H9 (cell line): ENCODE measurements at regions not wholly inside any gene's neighbourhood (a gene's known extent, or its start where the extent isn't known, plus 50 kb on each side); places are given as distances from the start of the nearest gene placed in this dataset.

Source experiments
- DNase-seq: peaks from one replicate; pipeline ENCODE4 v3.0.0-alpha.2; 2017
- H2AFZ ChIP-seq: one replicate; pipeline ENCODE4 v1.6.1; 2013; ENCODE audit warnings: mild to moderate bottlenecking, low read length, control low read depth, moderate library complexity
- H2AK5ac ChIP-seq: 2 replicates; pipeline ENCODE4 v1.6.1; 2013; ENCODE audit warnings: low read length, control low read depth, mixed read lengths; ENCODE audit not compliant: insufficient read length
- H2BK120ac ChIP-seq: one replicate; pipeline ENCODE4 v1.6.1; 2013; ENCODE audit warnings: low read depth, mild to moderate bottlenecking, low read length, control low read depth, inconsistent platforms; ENCODE audit not compliant: poor library complexity, severe bottlenecking
- H2BK12ac ChIP-seq: 2 replicates; pipeline ENCODE4 v1.6.1; 2013; ENCODE audit warnings: low read length, control low read depth, mixed read lengths, low read depth; ENCODE audit not compliant: insufficient read length
- H2BK15ac ChIP-seq: 2 replicates; pipeline ENCODE4 v1.6.1; 2013; ENCODE audit warnings: low read depth, low read length, control low read depth
- H2BK20ac ChIP-seq: one replicate; pipeline ENCODE4 v1.6.1; 2013; ENCODE audit warnings: low read depth, mild to moderate bottlenecking, low read length, control low read depth, inconsistent platforms; ENCODE audit not compliant: poor library complexity, severe bottlenecking
- H2BK5ac ChIP-seq: 2 replicates; pipeline ENCODE4 v1.6.1; 2013; ENCODE audit warnings: low read length, control low read depth, mixed read lengths; ENCODE audit not compliant: insufficient read length
- H3K14ac ChIP-seq: 2 replicates; pipeline ENCODE4 v1.6.1; 2013; ENCODE audit warnings: low read length, control low read depth; ENCODE audit not compliant: insufficient read depth
- H3K18ac ChIP-seq: 2 replicates; pipeline ENCODE4 v1.6.1; 2013; ENCODE audit warnings: low read depth, mild to moderate bottlenecking, mixed read lengths, low read length, control low read depth; ENCODE audit not compliant: insufficient read length
- H3K23ac ChIP-seq: 2 replicates; pipeline ENCODE4 v1.6.1; 2013; ENCODE audit warnings: low read length, control low read depth, mixed read lengths, low read depth; ENCODE audit not compliant: insufficient read length
- H3K23me2 ChIP-seq: 2 replicates; pipeline ENCODE4 v1.6.1; 2013; ENCODE audit warnings: low read depth, mild to moderate bottlenecking, mixed read lengths, low read length, control low read depth; ENCODE audit not compliant: insufficient read length, poor library complexity, severe bottlenecking
- H3K27ac ChIP-seq: 2 replicates; pipeline ENCODE4 v1.5.1; 2013; ENCODE audit warnings: low read length, control low read depth, mixed read lengths, low read depth; ENCODE audit not compliant: insufficient read length
- H3K27me3 ChIP-seq: 2 replicates; pipeline ENCODE4 v1.6.1; 2013; ENCODE audit warnings: low read length, control low read depth, inconsistent platforms; ENCODE audit not compliant: insufficient read depth
- H3K4ac ChIP-seq: 2 replicates; pipeline ENCODE4 v1.6.1; 2013; ENCODE audit warnings: low read depth, mild to moderate bottlenecking, control low read depth, inconsistent platforms, low read length, moderate library complexity
- H3K4me1 ChIP-seq: 2 replicates; pipeline ENCODE4 v1.6.1; 2013; ENCODE audit warnings: low read length, control low read depth, inconsistent platforms; ENCODE audit not compliant: insufficient read depth
- H3K4me2 ChIP-seq: 2 replicates; pipeline ENCODE4 v1.6.1; 2013; ENCODE audit warnings: low read length, control low read depth, mixed read lengths; ENCODE audit not compliant: insufficient read length, insufficient read depth
- H3K56ac ChIP-seq: 2 replicates; pipeline ENCODE4 v1.6.1; 2013; ENCODE audit warnings: low read depth, mild to moderate bottlenecking, mixed read lengths, low read length, control low read depth; ENCODE audit not compliant: insufficient read length
- H3K79me1 ChIP-seq: 2 replicates; pipeline ENCODE4 v1.6.1; 2013; ENCODE audit warnings: low read depth, mild to moderate bottlenecking, moderate library complexity, low read length, control low read depth, inconsistent platforms; ENCODE audit not compliant: insufficient read depth, poor library complexity, severe bottlenecking
- H3K79me2 ChIP-seq: 2 replicates; pipeline ENCODE4 v1.6.1; 2013; ENCODE audit warnings: low read length, control low read depth, inconsistent platforms; ENCODE audit not compliant: insufficient read depth
- H3K9ac ChIP-seq: 2 replicates; pipeline ENCODE4 v1.6.1; 2013; ENCODE audit warnings: low read length, control low read depth, mixed read lengths; ENCODE audit not compliant: insufficient read length; ENCODE audit errors: extremely low read depth
- H3K9me3 ChIP-seq: one replicate; pipeline ENCODE4 v1.6.1; 2013; ENCODE audit warnings: low read depth, low read length, inconsistent platforms; ENCODE audit not compliant: control insufficient read depth
- H3T11ph ChIP-seq: one replicate; pipeline ENCODE4 v1.6.1; 2013; ENCODE audit warnings: mild to moderate bottlenecking, low read length, control low read depth, inconsistent platforms
- H4K20me1 ChIP-seq: one replicate; pipeline ENCODE4 v1.6.1; 2013; ENCODE audit not compliant: control insufficient read depth, insufficient read length, insufficient read depth
- H4K5ac ChIP-seq: 2 replicates; pipeline ENCODE4 v1.6.1; 2013; ENCODE audit warnings: low read depth, mild to moderate bottlenecking, mixed read lengths, low read length, control low read depth; ENCODE audit not compliant: insufficient read length
- H4K8ac ChIP-seq: replicated peaks from 2 replicates; pipeline ENCODE4 v1.6.1; 2013; ENCODE audit warnings: low read length, control low read depth, mixed read lengths, low read depth; ENCODE audit not compliant: insufficient read length
- H4K91ac ChIP-seq: 2 replicates; pipeline ENCODE4 v1.6.1; 2013; ENCODE audit warnings: low read depth, mild to moderate bottlenecking, moderate library complexity, mixed read lengths, low read length, control low read depth; ENCODE audit not compliant: insufficient read length
- H3K27ac Mint-ChIP-seq, 3 experiments: 2 replicates in 2 of 3; 3 replicates in 1 of 3; pipeline ENCODE4 v1.8.0; 2020 to 2021; ENCODE audit warnings: mixed read lengths in 3 of 3, mild to moderate bottlenecking in 1 of 3, moderate library complexity in 1 of 3
- H3K27me3 Mint-ChIP-seq: 2 replicates; pipeline ENCODE4 v1.8.0; 2021; ENCODE audit warnings: low read depth, mild to moderate bottlenecking, moderate library complexity, mixed read lengths
- H3K36me3 Mint-ChIP-seq, 3 experiments: 2 replicates in 2 of 3; 3 replicates in 1 of 3; pipeline ENCODE4 v1.8.0; 2020 to 2021; ENCODE audit warnings: low read depth in 3 of 3, mixed read lengths in 3 of 3; ENCODE audit not compliant: insufficient read depth in 1 of 3
- H3K4me1 Mint-ChIP-seq, 2 experiments: 2 replicates each; pipeline ENCODE4 v1.8.0; 2020; ENCODE audit warnings: mixed read lengths in 2 of 2
- H3K4me3 Mint-ChIP-seq, 2 experiments: 2 replicates in 1 of 2; 3 replicates in 1 of 2; pipeline ENCODE4 v1.8.0; 2020 to 2021; ENCODE audit warnings: mild to moderate bottlenecking in 2 of 2, mixed read lengths in 2 of 2, moderate library complexity in 1 of 2
- H3K9me3 Mint-ChIP-seq, 2 experiments: 2 replicates in 1 of 2; 3 replicates in 1 of 2; pipeline ENCODE4 v1.8.0; 2020; ENCODE audit warnings: mild to moderate bottlenecking in 2 of 2, mixed read lengths in 2 of 2, moderate library complexity in 1 of 2
- CTCF ChIP-seq: fragments of 200-600 bp; sonication (generic); conservative IDR thresholded peaks from 3 replicates; pipeline ENCODE4 v1.8.0; 2021; ENCODE audit warnings: antibody characterized with exemption, mild to moderate bottlenecking
- WGBS: extraction: QIAGEN DNeasy Blood & Tissue Kit; methylation state at CpG from one replicate; pipeline ENCODE4 v1.1.7; 2013; ENCODE audit warnings: missing lambda C conversion rate, low lambda C conversion rate, mixed read lengths; ENCODE audit not compliant: insufficient read length; ENCODE audit errors: extremely low coverage; 5-methylcytosine and 5-hydroxymethylcytosine counted together

DNA sequence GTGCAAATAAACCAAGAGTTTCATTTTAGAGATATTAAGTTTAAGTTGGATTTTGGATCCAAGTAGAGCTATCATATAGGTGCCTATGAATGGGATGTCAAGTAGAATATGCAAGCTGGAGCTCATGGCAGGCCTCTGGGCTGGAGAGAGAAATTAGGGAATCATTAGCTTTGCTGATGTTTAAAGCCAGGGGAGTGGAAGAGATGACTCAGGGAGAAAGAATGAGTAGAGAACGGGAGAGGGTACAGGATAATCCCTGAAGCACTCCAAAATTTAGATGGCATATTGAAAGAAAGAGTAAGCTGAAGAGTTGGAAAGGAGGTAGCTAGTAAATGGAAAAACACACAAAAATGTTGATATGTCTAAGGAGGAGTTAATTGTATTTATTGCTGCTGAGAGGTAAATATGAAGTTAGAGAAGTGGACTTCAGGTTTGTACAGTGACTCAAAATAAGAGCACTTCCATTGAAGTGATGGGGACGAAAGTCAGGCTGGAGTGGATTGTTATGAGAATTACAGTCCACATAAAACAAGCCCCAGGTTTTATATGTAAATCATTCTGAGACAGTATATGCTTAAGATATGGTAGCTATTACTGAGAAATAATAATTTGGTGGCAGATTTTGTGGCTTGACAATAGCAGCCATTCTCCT is 72.5 kb upstream of the GRXCR1 start:
- Histone ChIP-seq H3K9me3 (no peaks in the 10 kb centered on the region), H3K23ac (no peak overlapping the region), H3K14ac (no peak overlapping the region), H3K56ac (no peak overlapping the region), H3K18ac (no peak overlapping the region), H3K4ac (no peak overlapping the region), H3K79me1 (no peaks in the 10 kb centered on the region), H4K5ac (no peak overlapping the region), H4K8ac (no peak overlapping the region), H3K9ac (no peak overlapping the region), H4K20me1 (no peaks in the 10 kb centered on the region), H2BK120ac (no peak overlapping the region), H3K27ac (no peak overlapping the region), H3K79me2 (no peaks in the 10 kb centered on the region), H4K91ac (no peak overlapping the region), H2AK5ac (no peak overlapping the region), H3K23me2 (no peaks in the 10 kb centered on the region), H2BK5ac (no peak overlapping the region), H3K4me2 (no peak overlapping the region), H2BK15ac (no peak overlapping the region), H2AFZ (no peak overlapping the region), H2BK20ac (no peak overlapping the region), H3K27me3 (no peaks in the 10 kb centered on the region), H3K4me1 (no peaks in the 10 kb centered on the region), H2BK12ac (no peak overlapping the region), H3T11ph (no peak overlapping the region)
- peaks cover 3% of the 10 kb centered on the region in 2 experiments; a peak in 2 of 4 replicates for H3K4me1 Mint-ChIP-seq
- WGBS = no CpG with 5 or more reads among the region's 2 CpGs
- no peaks in the 10 kb centered on the region for H3K27me3 Mint-ChIP-seq
- H3K27ac Mint-ChIP-seq = no peak overlapping the region
- no peak for DNase-seq
- no peaks in the 10 kb centered on the region for H3K9me3 Mint-ChIP-seq
- TF ChIP-seq CTCF = no peak
- no peak overlapping the region for H3K4me3 Mint-ChIP-seq
- no peaks in the 10 kb centered on the region for H3K36me3 Mint-ChIP-seq
